Neural progenitor cell (in vitro differentiated cells): ENCODE measurements at regions not wholly inside any gene's neighbourhood (a gene's known extent, or its start where the extent isn't known, plus 50 kb on each side); places are given as distances from the start of the nearest gene placed in this dataset.
A peak's percentile ranks its signal among the peaks of the same experiment; 100 is the strongest.
"Not testable (repeated sequence)": the region's sequence is repeated elsewhere in the genome, so short reads cannot be mapped to it uniquely, and the experiment has no call there.

Source experiments
- DNase-seq: peaks from one replicate; pipeline ENCODE4 v3.0.0-alpha.2; 2016; ENCODE audit warnings: low spot score
- H2AFZ ChIP-seq: fragments of 200-600 bp; sonication (generic); replicated peaks from 2 replicates; pipeline ENCODE4 v1.6.1; 2016; ENCODE audit warnings: antibody characterized with exemption
- H3F3A ChIP-seq: fragments of 200-600 bp; sonication (generic); 2 replicates; pipeline ENCODE4 v1.6.1; 2016; ENCODE audit warnings: antibody characterized with exemption, low read depth
- H3K27ac ChIP-seq: fragments of 200-600 bp; sonication (generic); 2 replicates; pipeline ENCODE4 v1.5.1; 2016; ENCODE audit warnings: mild to moderate bottlenecking
- H3K27me3 ChIP-seq: fragments of 200-600 bp; sonication (generic); 2 replicates; pipeline ENCODE4 v1.6.1; 2016; ENCODE audit warnings: mild to moderate bottlenecking, moderate library complexity
- H3K36me3 ChIP-seq: fragments of 200-600 bp; sonication (generic); 2 replicates; pipeline ENCODE4 v1.5.1; 2016
- H3K4me1 ChIP-seq: fragments of 200-600 bp; sonication (generic); 2 replicates; pipeline ENCODE4 v1.6.1; 2016; ENCODE audit warnings: mixed run types
- H3K4me2 ChIP-seq: fragments of 200-600 bp; sonication (generic); 2 replicates; pipeline ENCODE4 v1.6.1; 2016
- H3K4me3 ChIP-seq: fragments of 200-600 bp; sonication (generic); 2 replicates; pipeline ENCODE4 v1.5.1; 2016
- H3K79me2 ChIP-seq: fragments of 200-600 bp; sonication (generic); 2 replicates; pipeline ENCODE4 v1.6.1; 2016; ENCODE audit warnings: low read depth
- H3K9ac ChIP-seq: fragments of 200-600 bp; sonication (generic); 2 replicates; pipeline ENCODE4 v1.6.1; 2016
- H3K9me3 ChIP-seq: fragments of 200-600 bp; sonication (generic); 2 replicates; pipeline ENCODE4 v1.5.1; 2016; ENCODE audit warnings: low read depth
- H4K20me1 ChIP-seq: fragments of 200-600 bp; sonication (generic); 2 replicates; pipeline ENCODE4 v1.6.1; 2016; ENCODE audit warnings: low read depth
- H3K27ac Mint-ChIP-seq: 3 replicates; pipeline ENCODE4 v1.8.0; 2021; ENCODE audit warnings: mixed read lengths
- H3K27me3 Mint-ChIP-seq: 2 replicates; pipeline ENCODE4 v1.8.0; 2022; ENCODE audit warnings: low read depth, mild to moderate bottlenecking, inconsistent platforms, moderate library complexity, mixed read lengths; ENCODE audit not compliant: insufficient read depth
- H3K36me3 Mint-ChIP-seq: 3 replicates; pipeline ENCODE4 v1.8.0; 2021; ENCODE audit warnings: mixed read lengths
- H3K4me1 Mint-ChIP-seq: 3 replicates; pipeline ENCODE4 v1.8.0; 2021; ENCODE audit warnings: mixed read lengths
- H3K4me3 Mint-ChIP-seq: 3 replicates; pipeline ENCODE4 v1.8.0; 2021; ENCODE audit warnings: mild to moderate bottlenecking, moderate library complexity, mixed read lengths
- H3K9me3 Mint-ChIP-seq: 3 replicates; pipeline ENCODE4 v1.8.0; 2020; ENCODE audit warnings: mixed read lengths
- CTCF ChIP-seq: fragments of 200-600 bp; sonication (generic); IDR thresholded peaks from 2 replicates; pipeline ENCODE4 v1.5.1; 2017; ENCODE audit warnings: antibody characterized with exemption, mild to moderate bottlenecking
- EZH2 ChIP-seq: fragments of 200-600 bp; sonication (generic); IDR thresholded peaks from 2 replicates; pipeline ENCODE4 v1.6.1; 2017; ENCODE audit warnings: antibody characterized with exemption, mild to moderate bottlenecking, moderate library complexity
- EZH2phosphoT487 ChIP-seq: fragments of 200-600 bp; sonication (generic); IDR thresholded peaks from 2 replicates; pipeline ENCODE4 v1.6.1; 2017; ENCODE audit warnings: antibody characterized with exemption

GRCh38 chr3:178140531-178141304, 395.5 kb upstream of the KCNMB2 start:
- H3K9ac ChIP-seq: no peak overlapping the region

GRCh38 chr3:178141305-178141684, 394.9 kb upstream of the KCNMB2 start:
- not testable (repeated sequence) for H3K4me2 ChIP-seq, H3F3A ChIP-seq, H4K20me1 ChIP-seq, H3K9me3 ChIP-seq, H3K4me1 Mint-ChIP-seq, H2AFZ ChIP-seq, H3K27ac Mint-ChIP-seq, H3K36me3 ChIP-seq, H3K9ac ChIP-seq, H3K4me3 Mint-ChIP-seq, H3K36me3 Mint-ChIP-seq, H3K27me3 ChIP-seq, DNase-seq, H3K79me2 ChIP-seq, H3K27ac ChIP-seq, H3K4me3 ChIP-seq, H3K9me3 Mint-ChIP-seq, H3K27me3 Mint-ChIP-seq
- peaks cover 15% of the 10 kb centered on the region for H3K4me1 ChIP-seq

More at GRCh38 chr3:178140531-178141304, 395.5 kb upstream of the KCNMB2 start:
- H3K9me3 ChIP-seq: no peaks in the 10 kb centered on the region
- no peaks in the 10 kb centered on the region for H3K27me3 ChIP-seq
- H3K4me1 Mint-ChIP-seq: no peaks in the 10 kb centered on the region
- no peak overlapping the region for H3K4me3 ChIP-seq
- DNase-seq: no peak
- no peaks in the 10 kb centered on the region for H4K20me1 ChIP-seq
- no peaks in the 10 kb centered on the region for H3K27me3 Mint-ChIP-seq
- no peak for TF ChIP-seq CTCF
- TF ChIP-seq EZH2phosphoT487: no peak
- no peak for TF ChIP-seq EZH2
- H3K4me2 ChIP-seq: no peak overlapping the region
- peaks cover 9% of the 10 kb centered on the region for H3K4me1 ChIP-seq
- no peak overlapping the region for H3K27ac Mint-ChIP-seq
- no peaks in the 10 kb centered on the region for H3F3A ChIP-seq
- H3K36me3 ChIP-seq: no peaks in the 10 kb centered on the region
- no peaks in the 10 kb centered on the region for H3K79me2 ChIP-seq
- H3K36me3 Mint-ChIP-seq: no peaks in the 10 kb centered on the region
- no peaks in the 10 kb centered on the region for H3K9me3 Mint-ChIP-seq
- no peak overlapping the region for H3K27ac ChIP-seq
- H2AFZ ChIP-seq: no peak overlapping the region
- no peak overlapping the region for H3K4me3 Mint-ChIP-seq

DNA sequence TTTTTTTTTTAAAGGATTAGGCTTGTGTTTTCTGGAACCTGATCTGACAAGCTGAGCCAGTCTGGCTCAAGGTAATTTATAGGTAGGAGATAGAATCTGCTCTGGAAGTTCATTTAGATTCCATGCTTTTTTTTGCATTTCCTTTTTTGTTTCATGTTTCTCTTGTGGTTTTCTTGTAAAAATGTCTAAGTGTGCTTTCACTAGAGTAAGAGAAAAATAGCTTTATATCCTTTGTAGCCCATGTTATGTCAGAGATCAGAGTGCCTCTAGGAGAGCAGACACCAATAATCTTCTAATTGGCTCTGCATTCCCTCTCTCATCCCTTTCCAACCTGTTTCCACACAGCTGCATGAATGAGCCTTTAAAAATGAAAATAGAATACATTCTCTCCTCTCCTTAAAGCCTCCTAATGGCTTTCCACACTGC, 389.8 kb upstream of the KCNMB2 start:
- peaks cover 7% of the 10 kb centered on the region for H3K4me1 Mint-ChIP-seq
- H2AFZ ChIP-seq: no peak overlapping the region
- H3F3A ChIP-seq: peaks cover 13% of the 10 kb centered on the region
- H3K4me2 ChIP-seq: peak overlapping the region; percentile 29
- H3K9me3 ChIP-seq: no peaks in the 10 kb centered on the region
- H4K20me1 ChIP-seq: no peaks in the 10 kb centered on the region
- DNase-seq: peak; percentile 54
- H3K36me3 ChIP-seq: no peaks in the 10 kb centered on the region
- H3K4me3 ChIP-seq: no peak overlapping the region
- H3K27ac Mint-ChIP-seq: no peak overlapping the region
- H3K27me3 Mint-ChIP-seq: no peaks in the 10 kb centered on the region
- H3K36me3 Mint-ChIP-seq: no peaks in the 10 kb centered on the region
- H3K9me3 Mint-ChIP-seq: no peaks in the 10 kb centered on the region
- no peaks in the 10 kb centered on the region for H3K79me2 ChIP-seq
- H3K27me3 ChIP-seq: no peaks in the 10 kb centered on the region
- H3K4me1 ChIP-seq: peaks cover 20% of the 10 kb centered on the region
- no peak overlapping the region for H3K9ac ChIP-seq
- H3K27ac ChIP-seq: peak overlapping the region; percentile 83
- TF ChIP-seq EZH2phosphoT487 (no peak), CTCF (no peak), EZH2 (no peak)
- no peak overlapping the region for H3K4me3 Mint-ChIP-seq

- H3F3A ChIP-seq: peaks cover 13% of the 10 kb centered on the region
- no peaks in the 10 kb centered on the region for H3K79me2 ChIP-seq
- H4K20me1 ChIP-seq: no peaks in the 10 kb centered on the region
- H3K27ac ChIP-seq: peak overlapping the region; percentile 83
- no peaks in the 10 kb centered on the region for H3K9me3 ChIP-seq
- no peak overlapping the region for H2AFZ ChIP-seq
- Mint-ChIP-seq H3K4me1 (peaks cover 9% of the 10 kb centered on the region), H3K4me3 (no peak overlapping the region), H3K27ac (no peak overlapping the region), H3K9me3 (no peaks in the 10 kb centered on the region), H3K27me3 (no peaks in the 10 kb centered on the region), H3K36me3 (no peaks in the 10 kb centered on the region)
- no peak overlapping the region for H3K4me3 ChIP-seq
- peak overlapping the region; percentile 29 for H3K4me2 ChIP-seq
- H3K36me3 ChIP-seq: no peaks in the 10 kb centered on the region
- no peak for TF ChIP-seq EZH2
- TF ChIP-seq CTCF: no peak
- TF ChIP-seq EZH2phosphoT487: no peak
- H3K9ac ChIP-seq: no peak overlapping the region
- no peak for DNase-seq
- no peaks in the 10 kb centered on the region for H3K27me3 ChIP-seq
- peaks cover 20% of the 10 kb centered on the region for H3K4me1 ChIP-seq
Observed at GRCh38 chr3:178147001-178147400, 389.2 kb upstream of the KCNMB2 start.
